T-cell (primary cell): ENCODE measurements at regions not wholly inside any gene's neighbourhood (a gene's known extent, or its start where the extent isn't known, plus 50 kb on each side); places are given as distances from the start of the nearest gene placed in this dataset.

Experiments
- ATAC-seq, 4 experiments: fragments of 200-7000 bp in 3 of 4; fragments of 150-1000 bp in 1 of 4; cut with Tn5 transposase; replicated peaks in 1 of 4; 1 replicate in 3 of 4; 2 replicates in 1 of 4; pipeline ENCODE4 v1.10.0; 2021; ENCODE audit warnings: moderate library complexity in 3 of 4, mild to moderate bottlenecking in 2 of 4, moderate number of reproducible peaks in 1 of 4
- CTCF ChIA-PET, 2 donors: fragments of 300-600 bp; sonication (Branson Sonifier 250); formaldehyde crosslinking; loops; one replicate each; lab custom pipeline; 2022; ENCODE audit warnings: antibody characterized with exemption in 2 of 2; lab: Charles Lee
- POLR2A ChIA-PET, 2 donors: fragments of 300-600 bp; sonication (Branson Sonifier 250); formaldehyde crosslinking; loops; one replicate each; lab custom pipeline; 2022; ENCODE audit warnings: antibody characterized with exemption in 2 of 2; lab: Charles Lee
- DNase-seq, 35 experiments: peaks; one replicate each; pipeline versions ENCODE4 v3.0.0 to v3.0.0-alpha.2; 2013 to 2023
- H3K27ac ChIP-seq: one replicate; pipeline ENCODE4 v1.5.1; 2013; ENCODE audit warnings: low read length
- H3K27me3 ChIP-seq, 2 experiments: replicated peaks in 1 of 2; 1 replicate in 1 of 2; 2 replicates in 1 of 2; pipeline versions ENCODE4 v1.6.1 to v1.7.0; 2013; ENCODE audit warnings: low read length in 1 of 2, mixed read lengths in 1 of 2; ENCODE audit not compliant: control insufficient read depth in 2 of 2, insufficient read depth in 2 of 2; ENCODE audit errors: extremely low read depth in 1 of 2
- H3K36me3 ChIP-seq, 2 donors: 1 replicate in 1 of 2; 2 replicates in 1 of 2; pipeline versions ENCODE4 v1.6.1 to v1.7.0; 2013; ENCODE audit warnings: low read length in 1 of 2; ENCODE audit not compliant: control insufficient read depth in 2 of 2, insufficient read depth in 1 of 2; ENCODE audit errors: extremely low read depth in 1 of 2
- H3K4me1 ChIP-seq, 2 experiments: 1 replicate in 1 of 2; 2 replicates in 1 of 2; pipeline versions ENCODE4 v1.6.1 to v1.7.0; 2013; ENCODE audit warnings: low read length in 2 of 2, mixed read lengths in 1 of 2; ENCODE audit not compliant: insufficient read depth in 2 of 2, control insufficient read depth in 1 of 2; ENCODE audit errors: extremely low read depth in 1 of 2
- H3K4me3 ChIP-seq, 2 donors: 1 replicate in 1 of 2; 2 replicates in 1 of 2; pipeline versions ENCODE4 v1.5.1 to v1.7.0; 2013; ENCODE audit warnings: mild to moderate bottlenecking in 2 of 2, low read length in 1 of 2, moderate library complexity in 1 of 2; ENCODE audit not compliant: control insufficient read depth in 1 of 2; ENCODE audit errors: extremely low read depth in 1 of 2
- H3K9me3 ChIP-seq: 2 replicates; pipeline ENCODE4 v1.7.0; 2013
- H3K27ac Mint-ChIP-seq, 2 donors: one replicate each; pipeline ENCODE4 v1.8.0; 2020 to 2021; ENCODE audit warnings: mild to moderate bottlenecking in 2 of 2, mixed read lengths in 2 of 2
- H3K27me3 Mint-ChIP-seq, 2 donors: one replicate each; pipeline ENCODE4 v1.8.0; 2021 to 2022; ENCODE audit warnings: mixed read lengths in 2 of 2
- H3K36me3 Mint-ChIP-seq: one replicate; pipeline ENCODE4 v1.8.0; 2021; ENCODE audit warnings: mixed read lengths
- H3K4me1 Mint-ChIP-seq, 3 donors: one replicate each; pipeline ENCODE4 v1.8.0; 2020 to 2022; ENCODE audit warnings: mixed read lengths in 3 of 3, mild to moderate bottlenecking in 1 of 3
- H3K4me3 Mint-ChIP-seq, 3 donors: one replicate each; pipeline ENCODE4 v1.8.0; 2020 to 2022; ENCODE audit warnings: mild to moderate bottlenecking in 3 of 3, mixed read lengths in 3 of 3, moderate library complexity in 3 of 3
- H3K9me3 Mint-ChIP-seq, 3 donors: one replicate each; pipeline ENCODE4 v1.8.0; 2020 to 2022; ENCODE audit warnings: mixed read lengths in 3 of 3
- WGBS: methylation state at CpG from one replicate; pipeline ENCODE4 v1.1.5; 2013; ENCODE audit warnings: missing lambda C conversion rate; ENCODE audit not compliant: insufficient coverage; 5-methylcytosine and 5-hydroxymethylcytosine counted together

- H3K27ac Mint-ChIP-seq: no peak overlapping the region
- Histone ChIP-seq H3K27me3 (no peaks in the 10 kb centered on the region), H3K9me3 (no peaks in the 10 kb centered on the region), H3K4me3 (no peak overlapping the region), H3K36me3 (no peaks in the 10 kb centered on the region), H3K27ac (no peak overlapping the region), H3K4me1 (no peaks in the 10 kb centered on the region)
- peaks cover 0 to 6% (median 5%) of the 10 kb centered on the region in 3 donors for H3K9me3 Mint-ChIP-seq
- H3K4me3 Mint-ChIP-seq: no peak overlapping the region
- H3K27me3 Mint-ChIP-seq: no peaks in the 10 kb centered on the region
- ChIA-PET CTCF (no interaction called here), POLR2A (no interaction called here)
- 80% methylated on average over 1 of the region's 3 CpGs for WGBS
- ATAC-seq: no peak
- no peaks in the 10 kb centered on the region for H3K36me3 Mint-ChIP-seq
- H3K4me1 Mint-ChIP-seq: no peaks in the 10 kb centered on the region
- no peak for DNase-seq
These were observed 130.6 kb upstream of the PITX2 start for GRCh38 chr4:110753466-110753865.

GRCh38 chr4:110754716-110755115 lies 131.8 kb upstream of the PITX2 start:
- no CpG with 5 or more reads among the region's 2 CpGs for WGBS

DNA sequence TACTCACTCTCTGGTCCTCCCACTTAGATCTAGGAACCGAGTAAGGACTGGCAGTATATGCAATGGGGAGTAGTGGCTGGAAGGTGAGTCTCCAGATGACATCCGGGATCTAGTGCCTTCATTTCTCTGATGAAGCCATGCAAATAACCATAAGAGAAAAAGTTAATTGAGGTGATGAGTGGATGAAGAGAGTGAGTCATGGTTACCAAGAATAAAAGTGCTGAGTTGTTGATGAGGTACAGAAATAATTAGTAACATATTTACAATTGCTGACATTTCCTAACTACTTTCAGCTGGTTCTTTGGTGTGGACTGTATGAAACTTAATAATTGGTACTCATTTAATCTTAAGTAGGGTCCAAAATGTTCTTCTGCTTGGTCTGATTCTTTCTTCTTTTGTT lies 146.7 kb upstream of the PITX2 start:
- H3K4me1 ChIP-seq: no peaks in the 10 kb centered on the region
- no peak for ATAC-seq
- H3K27me3 ChIP-seq: no peaks in the 10 kb centered on the region
- CTCF ChIA-PET: no interaction called here
- no peaks in the 10 kb centered on the region for H3K9me3 ChIP-seq
- H3K36me3 ChIP-seq: no peaks in the 10 kb centered on the region
- Mint-ChIP-seq H3K9me3 (peaks cover 9 to 14% (median 10%) of the 10 kb centered on the region in 3 donors), H3K36me3 (no peaks in the 10 kb centered on the region), H3K27ac (no peak overlapping the region), H3K4me3 (no peak overlapping the region), H3K4me1 (no peaks in the 10 kb centered on the region), H3K27me3 (no peaks in the 10 kb centered on the region)
- WGBS: no CpG with 5 or more reads among the region's 2 CpGs
- POLR2A ChIA-PET: no interaction called here
- H3K4me3 ChIP-seq: no peak overlapping the region
- no peak for DNase-seq
- no peak overlapping the region for H3K27ac ChIP-seq

More at GRCh38 chr4:110754716-110755115, 131.8 kb upstream of the PITX2 start:
- ATAC-seq: no peak
- DNase-seq: no peak
- ChIA-PET CTCF (no interaction called here), POLR2A (no interaction called here)
- Histone ChIP-seq H3K27me3 (no peaks in the 10 kb centered on the region), H3K27ac (no peak overlapping the region), H3K36me3 (no peaks in the 10 kb centered on the region), H3K4me1 (no peaks in the 10 kb centered on the region), H3K9me3 (no peaks in the 10 kb centered on the region), H3K4me3 (no peak overlapping the region)
- Mint-ChIP-seq H3K36me3 (no peaks in the 10 kb centered on the region), H3K27ac (no peak overlapping the region), H3K9me3 (peaks cover 0 to 6% (median 5%) of the 10 kb centered on the region in 3 donors), H3K27me3 (no peaks in the 10 kb centered on the region), H3K4me1 (no peaks in the 10 kb centered on the region), H3K4me3 (no peak overlapping the region)

- Histone ChIP-seq H3K27me3 (no peaks in the 10 kb centered on the region), H3K9me3 (no peaks in the 10 kb centered on the region), H3K4me1 (no peaks in the 10 kb centered on the region), H3K27ac (no peak overlapping the region), H3K4me3 (no peak overlapping the region), H3K36me3 (no peaks in the 10 kb centered on the region)
- Mint-ChIP-seq H3K4me1 (no peaks in the 10 kb centered on the region), H3K4me3 (no peak overlapping the region), H3K36me3 (no peaks in the 10 kb centered on the region), H3K27ac (no peak overlapping the region), H3K27me3 (no peaks in the 10 kb centered on the region), H3K9me3 (peaks cover 9 to 14% (median 10%) of the 10 kb centered on the region in 3 donors)
- ATAC-seq: no peak
- no CpG with 5 or more reads among the region's 3 CpGs for WGBS
- DNase-seq: no peak
- ChIA-PET CTCF (no interaction called here), POLR2A (no interaction called here)
These were observed 147.5 kb upstream of the PITX2 start for GRCh38 chr4:110770353-110770752.

- no peaks in the 10 kb centered on the region for H3K4me1 Mint-ChIP-seq
- POLR2A ChIA-PET: no interaction called here
- no peaks in the 10 kb centered on the region for H3K36me3 ChIP-seq
- no peaks in the 10 kb centered on the region for H3K27me3 ChIP-seq
- H3K27ac Mint-ChIP-seq: no peak overlapping the region
- ATAC-seq (no peak), DNase-seq (no peak)
- no peak overlapping the region for H3K4me3 ChIP-seq
- H3K9me3 ChIP-seq: no peaks in the 10 kb centered on the region
- H3K4me1 ChIP-seq: no peaks in the 10 kb centered on the region
- no peaks in the 10 kb centered on the region for H3K36me3 Mint-ChIP-seq
- H3K4me3 Mint-ChIP-seq: no peak overlapping the region
- H3K27ac ChIP-seq: no peak overlapping the region
- H3K27me3 Mint-ChIP-seq: no peaks in the 10 kb centered on the region
- peaks cover 0 to 9% (median 0%) of the 10 kb centered on the region in 3 donors for H3K9me3 Mint-ChIP-seq
- CTCF ChIA-PET: no interaction called here
- 100% methylated on average over 1 of the region's 2 CpGs for WGBS
These were observed 155.6 kb upstream of the PITX2 start for GRCh38 chr4:110778521-110778920.

GRCh38 chr4:110780538-110780937 lies 157.7 kb upstream of the PITX2 start:
- no peaks in the 10 kb centered on the region for H3K27me3 ChIP-seq
- POLR2A ChIA-PET: no interaction called here
- no CpG with 5 or more reads among the region's 1 CpG for WGBS
- DNase-seq (no peak), ATAC-seq (no peak)
- no peak overlapping the region for H3K27ac ChIP-seq
- H3K36me3 ChIP-seq: no peaks in the 10 kb centered on the region
- no peak overlapping the region for H3K4me3 Mint-ChIP-seq
- no peaks in the 10 kb centered on the region for H3K4me1 Mint-ChIP-seq
- H3K9me3 Mint-ChIP-seq: peaks cover 0 to 9% (median 0%) of the 10 kb centered on the region in 3 donors
- no peaks in the 10 kb centered on the region for H3K27me3 Mint-ChIP-seq
- no peaks in the 10 kb centered on the region for H3K36me3 Mint-ChIP-seq
- no peaks in the 10 kb centered on the region for H3K9me3 ChIP-seq
- H3K4me1 ChIP-seq: no peaks in the 10 kb centered on the region
- CTCF ChIA-PET: no interaction called here
- H3K4me3 ChIP-seq: no peak overlapping the region
- H3K27ac Mint-ChIP-seq: no peak overlapping the region

GRCh38 chr4:110781944-110782343 lies 159.1 kb upstream of the PITX2 start:
- no peaks in the 10 kb centered on the region for H3K4me1 Mint-ChIP-seq
- Histone ChIP-seq H3K36me3 (no peaks in the 10 kb centered on the region), H3K4me1 (no peaks in the 10 kb centered on the region), H3K9me3 (no peaks in the 10 kb centered on the region), H3K27me3 (no peaks in the 10 kb centered on the region), H3K27ac (no peak overlapping the region), H3K4me3 (no peak overlapping the region)
- H3K36me3 Mint-ChIP-seq: no peaks in the 10 kb centered on the region
- no peaks in the 10 kb centered on the region for H3K27me3 Mint-ChIP-seq
- peaks cover 0 to 9% (median 0%) of the 10 kb centered on the region in 3 donors for H3K9me3 Mint-ChIP-seq
- DNase-seq: no peak
- ChIA-PET POLR2A (no interaction called here), CTCF (no interaction called here)
- no peak overlapping the region for H3K4me3 Mint-ChIP-seq
- H3K27ac Mint-ChIP-seq: no peak overlapping the region
- no peak for ATAC-seq
- no CpG with 5 or more reads among the region's 4 CpGs for WGBS
